NCI-H2227 (cell line): ENCODE measurements at regions not wholly inside any gene's neighbourhood (a gene's known extent, or its start where the extent isn't known, plus 50 kb on each side); places are given as distances from the start of the nearest gene placed in this dataset.
"Not testable (repeated sequence)": the region's sequence is repeated elsewhere in the genome, so short reads cannot be mapped to it uniquely, and the experiment has no call there.

Experiments
- DNase-seq: peaks from one replicate; lab custom pipeline; 2025; ENCODE audit not compliant: unreplicated experiment; lab: John Stamatoyannopoulos, UW

DNA sequence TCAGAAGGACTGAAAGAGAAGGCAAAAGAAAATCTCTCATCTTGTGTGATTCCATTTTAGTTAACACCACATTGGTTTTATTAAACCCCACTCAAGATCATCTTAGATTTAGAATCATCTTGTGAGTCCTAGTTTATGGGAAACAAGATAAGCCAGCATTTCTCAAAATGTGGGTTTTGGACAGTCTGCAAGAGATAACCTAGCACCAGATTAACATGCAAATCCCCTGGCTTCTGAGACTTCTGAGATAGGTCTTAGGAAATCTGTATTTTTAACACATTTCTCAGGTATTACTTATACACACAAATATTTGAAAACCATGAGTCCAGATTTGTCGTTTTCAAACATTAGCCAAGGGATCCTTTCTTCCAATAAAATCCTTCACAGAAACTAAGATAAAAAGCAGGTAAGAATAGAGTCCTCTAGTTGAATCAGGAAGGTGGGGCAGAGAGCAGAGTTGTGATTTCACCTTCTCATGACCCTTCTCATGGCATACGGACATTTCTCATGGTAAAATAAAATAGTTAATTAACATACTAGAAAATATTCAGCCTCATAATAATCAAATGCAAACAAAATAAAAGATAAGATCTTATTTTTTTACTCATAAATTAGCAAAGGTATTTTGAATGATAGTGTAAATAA, 287.2 kb upstream of the FN1 start:
- DNase-seq = no peak

- no peak for DNase-seq
These were observed 286.3 kb upstream of the FN1 start for GRCh38 chr2:215722125-215722524.

- not testable (repeated sequence) for DNase-seq
These were observed 285.6 kb upstream of the FN1 start for GRCh38 chr2:215721515-215721914.

GRCh38 chr2:215718890-215719289, 283.0 kb upstream of the FN1 start:
- no peak for DNase-seq

DNA sequence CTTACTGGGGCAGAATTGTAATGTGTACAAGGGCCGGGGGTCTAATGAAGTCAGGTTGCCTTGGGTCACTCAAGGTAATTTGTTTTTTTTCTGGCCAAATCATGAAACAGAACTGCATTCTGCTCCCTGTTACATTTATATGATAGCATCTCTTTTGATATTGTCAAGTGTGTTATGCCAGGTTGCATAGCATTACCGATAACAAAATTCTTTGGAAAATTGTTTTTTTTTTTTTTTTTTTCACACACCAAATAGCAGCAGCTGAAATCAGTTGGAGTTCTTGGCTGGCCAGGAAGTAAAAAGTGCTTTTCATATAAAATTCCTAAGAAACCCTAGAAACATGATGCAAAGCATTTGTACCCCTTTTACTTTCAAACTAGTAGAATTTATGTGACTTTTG, 282.6 kb upstream of the FN1 start:
- DNase-seq = no peak

GRCh38 chr2:215717501-215718381, 281.9 kb upstream of the FN1 start:
- DNase-seq = no peak

- DNase-seq = no peak
These were observed 281.1 kb upstream of the FN1 start for GRCh38 chr2:215716956-215717355.

DNA sequence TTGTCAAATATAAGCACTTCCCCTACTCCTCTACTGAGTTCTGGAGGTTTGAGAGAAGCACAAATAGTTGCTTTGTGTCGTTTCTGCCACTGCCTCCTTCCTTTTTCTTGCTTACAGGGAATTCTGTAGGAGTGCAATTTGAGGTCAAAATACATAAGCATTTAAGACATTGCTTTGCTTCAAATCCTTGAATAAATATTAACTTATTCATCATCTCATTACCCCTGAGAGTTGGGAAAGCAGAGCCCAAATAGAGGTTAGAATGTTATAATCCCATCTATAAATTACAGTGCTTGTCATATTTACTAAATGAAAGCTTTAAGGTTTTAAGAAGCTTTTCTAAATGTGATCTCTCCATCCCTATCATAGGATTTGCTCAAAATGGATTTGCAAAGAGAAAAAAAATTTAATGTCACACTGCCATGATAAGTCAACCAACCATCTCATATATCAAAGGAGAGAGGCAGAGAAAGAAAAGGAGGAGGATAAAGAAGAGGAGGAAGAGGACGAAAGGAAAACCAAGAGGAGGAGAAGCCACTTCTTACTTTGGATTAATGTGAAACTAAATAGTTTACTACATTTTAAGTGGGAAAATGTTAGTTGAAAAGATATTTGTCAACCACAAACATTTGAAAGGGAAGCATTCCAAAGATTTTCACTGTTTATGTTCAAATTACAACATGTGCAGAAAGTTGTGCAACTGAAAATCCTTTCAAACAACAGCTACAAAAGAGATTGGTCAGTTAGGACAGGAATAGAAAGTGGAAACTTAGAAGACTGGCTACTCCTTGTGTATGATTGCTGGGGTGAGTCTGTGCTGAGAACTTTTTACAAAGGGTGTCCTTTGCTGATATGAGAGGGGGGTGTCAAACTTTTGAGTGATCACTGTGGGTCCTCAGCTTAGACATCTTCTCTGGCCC, 277.3 kb upstream of the FN1 start:
- no peak for DNase-seq

- DNase-seq = no peak
These were observed 276.5 kb upstream of the FN1 start for GRCh38 chr2:215712219-215712868.

- no peak for DNase-seq
These were observed 275.7 kb upstream of the FN1 start for GRCh38 chr2:215711471-215712034.

DNA sequence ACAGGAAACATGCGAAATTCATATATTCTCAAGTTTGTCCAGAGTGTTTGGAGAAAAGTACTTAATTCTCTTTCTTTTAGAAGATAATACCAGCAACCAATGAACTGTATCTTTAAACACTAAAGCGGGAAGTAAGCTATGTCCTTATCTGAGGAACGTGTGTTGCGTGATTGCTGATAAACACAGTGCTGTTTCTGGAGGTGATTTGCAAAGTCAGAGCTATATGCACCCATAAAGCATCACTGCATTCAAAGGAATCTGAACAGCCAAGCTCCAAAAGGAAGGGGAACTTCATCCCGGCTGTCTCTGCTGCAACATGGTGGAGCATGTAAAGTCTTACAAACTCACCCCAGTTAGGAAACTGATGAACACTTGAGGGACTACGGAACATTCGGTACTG, 271.7 kb upstream of the FN1 start:
- DNase-seq = no peak

- no peak for DNase-seq
These were observed 270.0 kb upstream of the FN1 start for GRCh38 chr2:215705771-215706361.

DNA sequence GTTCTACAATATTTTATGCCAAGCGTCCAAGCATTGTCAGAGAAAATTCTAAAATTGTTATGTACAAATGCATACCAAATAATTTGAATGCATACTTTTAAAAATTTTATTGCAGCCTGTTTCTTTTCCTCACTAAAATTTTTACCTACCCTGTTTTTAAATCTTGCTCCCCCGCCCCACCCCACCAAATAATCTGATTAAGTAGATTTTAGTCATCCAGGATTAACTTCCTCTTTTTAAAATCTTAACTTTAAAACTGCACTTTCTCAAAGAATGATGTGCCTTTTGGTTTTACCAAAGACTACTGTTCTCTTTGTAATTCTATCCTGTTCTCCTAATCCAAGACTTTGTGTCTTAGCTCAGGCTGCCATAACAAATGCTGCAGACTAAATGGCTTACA, 269.4 kb upstream of the FN1 start:
- no peak for DNase-seq

DNA sequence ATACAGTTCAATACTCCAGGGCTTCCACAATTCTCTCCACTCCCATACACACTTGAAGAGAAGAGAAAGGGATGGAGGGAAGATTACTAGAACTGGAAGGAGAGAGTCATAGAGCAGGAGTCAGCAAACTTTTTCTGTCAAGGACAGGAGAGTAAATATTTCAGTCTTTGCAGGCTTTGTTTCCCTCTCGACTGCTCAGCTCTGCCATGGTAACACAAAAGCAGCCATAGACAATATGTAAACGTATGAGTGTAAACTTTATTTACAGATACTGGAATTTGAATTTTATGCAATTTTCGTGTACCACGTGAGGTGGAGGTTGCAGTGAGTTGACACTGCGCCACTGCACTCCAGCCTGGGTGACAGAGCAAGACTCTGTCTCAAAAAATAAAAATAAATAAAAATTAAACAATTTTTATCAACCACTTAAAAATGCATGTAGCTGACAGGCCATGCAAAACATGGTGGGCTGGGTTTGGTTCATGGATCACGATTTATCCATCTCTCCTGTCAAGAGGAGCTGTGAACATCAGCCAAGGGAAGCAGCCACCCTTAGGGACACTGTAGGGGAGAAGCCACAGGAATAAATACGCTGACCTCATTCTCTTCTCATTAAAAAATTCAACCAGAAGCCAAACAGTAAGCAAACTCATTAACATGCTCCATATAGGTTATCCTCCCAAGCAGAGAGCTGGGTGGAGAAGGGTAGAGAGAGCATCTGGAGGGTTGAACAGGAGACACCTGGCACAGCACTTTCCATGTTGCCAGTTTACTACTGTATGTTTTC, 266.4 kb upstream of the FN1 start:
- no peak for DNase-seq

DNA sequence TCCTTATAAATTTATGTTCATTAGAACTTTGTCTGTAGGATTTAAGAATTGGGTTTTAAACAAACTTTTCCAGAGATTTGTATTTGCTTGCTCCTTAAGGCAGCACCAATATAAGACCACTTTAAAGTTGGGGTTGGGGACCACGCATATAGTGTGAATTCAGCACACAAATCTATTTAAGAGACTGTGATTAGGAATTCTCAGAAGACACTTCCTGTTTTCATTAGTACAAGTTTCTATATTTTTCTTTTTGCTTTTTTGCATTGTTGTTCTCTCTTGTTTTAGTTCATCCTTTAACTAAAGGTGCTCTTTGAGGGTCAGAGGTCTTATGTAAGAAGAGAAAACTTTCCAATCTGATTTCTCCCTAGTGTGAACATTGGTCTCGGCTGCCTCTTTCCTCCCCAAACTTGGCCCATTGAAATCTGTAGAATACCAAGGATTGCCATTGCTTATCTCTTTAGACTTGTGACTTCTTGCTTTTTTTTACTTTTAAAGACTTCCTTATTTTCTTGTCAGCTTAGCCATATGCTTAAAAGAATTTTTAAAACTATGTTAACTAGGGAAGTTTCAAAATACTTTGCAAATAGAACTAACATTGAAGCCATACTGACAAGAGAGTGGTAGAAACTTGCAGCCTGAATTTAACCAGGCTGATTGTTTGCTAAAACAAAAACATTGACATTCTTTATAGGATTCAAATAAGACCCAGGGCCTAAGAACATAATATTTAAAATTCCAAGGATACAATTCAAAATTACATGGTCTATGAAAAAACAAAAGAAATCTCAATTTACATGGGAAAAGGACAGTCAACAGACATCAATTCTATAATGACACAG, 264.1 kb upstream of the FN1 start:
- DNase-seq = no peak

DNA sequence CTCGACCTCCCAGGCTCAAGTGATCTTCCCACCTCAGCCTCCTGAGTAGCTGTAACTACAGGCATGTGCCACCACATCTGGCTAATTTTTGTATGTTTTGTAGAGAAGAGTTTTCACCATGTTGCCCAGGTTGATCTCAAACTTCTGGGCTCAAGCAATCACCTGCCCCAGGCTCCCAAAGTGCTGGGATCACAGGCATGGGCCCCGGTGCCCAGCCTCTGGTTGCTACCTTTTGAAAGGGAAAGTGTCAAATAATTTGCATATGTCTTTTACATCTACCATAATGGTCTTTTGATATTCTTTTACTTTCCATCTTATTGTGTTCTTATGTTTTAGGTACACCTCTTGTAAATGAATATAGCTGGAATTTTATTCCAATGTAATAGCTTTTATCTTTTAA, 263.1 kb upstream of the FN1 start:
- no peak for DNase-seq

DNA sequence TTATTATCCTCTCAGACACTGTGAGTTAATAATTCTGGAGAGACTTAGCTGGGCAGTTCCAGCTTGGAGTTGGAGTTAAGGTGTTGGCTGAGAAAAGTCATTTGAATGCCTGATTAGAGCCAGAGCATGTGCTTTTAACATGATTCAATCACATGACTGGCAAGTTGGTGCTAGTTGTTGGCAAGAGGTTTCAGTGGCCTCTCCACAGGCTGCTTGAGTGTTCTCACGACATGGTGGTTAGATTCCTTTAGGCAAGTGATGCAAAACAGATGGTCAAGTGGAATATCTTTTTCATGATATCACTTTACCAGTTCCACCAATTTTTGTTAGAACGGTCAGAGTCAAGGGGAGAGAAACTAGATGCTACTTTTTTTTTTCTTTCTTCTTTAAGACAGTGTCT, 262.7 kb upstream of the FN1 start:
- no peak for DNase-seq

GRCh38 chr2:215697496-215697895, 261.6 kb upstream of the FN1 start:
- DNase-seq = no peak

DNA sequence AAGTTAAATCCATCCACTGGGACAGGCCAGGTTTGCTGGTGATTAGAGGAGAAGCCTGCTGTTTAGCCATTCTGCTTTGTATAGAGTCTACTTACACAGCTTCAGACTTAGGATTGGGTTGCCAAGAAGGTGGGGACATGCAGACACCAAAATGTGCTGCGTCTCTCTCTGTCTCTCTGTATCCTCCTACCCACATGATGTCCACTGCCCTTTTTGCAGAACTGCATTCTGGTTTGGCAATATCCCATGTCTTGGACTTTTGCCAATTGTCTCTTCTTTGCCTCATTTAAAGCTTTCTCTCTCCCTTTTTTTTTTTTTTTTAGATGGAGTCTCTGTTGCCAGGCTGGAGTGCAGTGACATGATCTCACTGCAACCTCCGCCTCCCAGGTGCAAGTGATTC, 261.1 kb upstream of the FN1 start:
- no peak for DNase-seq
